Transverse colon (tissue), 4 donors: ENCODE measurements at regions not wholly inside any gene's neighbourhood (a gene's known extent, or its start where the extent isn't known, plus 50 kb on each side); places are given as distances from the start of the nearest gene placed in this dataset.

Source experiments
- CTCF ChIP-seq, 5 experiments: fragments of 200-600 bp in 3 of 5; fragments of 450-650 bp in 2 of 5; sonication (generic) in 3 of 5; IDR thresholded peaks; 1 replicate in 2 of 5; 2 replicates in 3 of 5; pipeline ENCODE4 v1.5.1; 2016 to 2017; ENCODE audit warnings: antibody characterized with exemption in 5 of 5, inconsistent platforms in 3 of 5, mild to moderate bottlenecking in 2 of 5, moderate library complexity in 1 of 5
- EP300 ChIP-seq: sonication (generic); formaldehyde crosslinking; IDR thresholded peaks from one replicate; pipeline ENCODE4 v1.6.1; 2017; ENCODE audit warnings: antibody characterized with exemption, low read depth
- POLR2A ChIP-seq: fragments of 450-650 bp; IDR thresholded peaks from one replicate; pipeline ENCODE4 v1.6.1; 2016; ENCODE audit warnings: antibody characterized with exemption, mild to moderate bottlenecking, moderate library complexity
- POLR2AphosphoS5 ChIP-seq, 3 donors: sonication (generic); formaldehyde crosslinking; IDR thresholded peaks; one replicate each; pipeline ENCODE4 v1.6.1; 2016; ENCODE audit warnings: antibody characterized with exemption in 3 of 3

GRCh38 chr6:169144356-169144755 is 109.3 kb downstream of the THBS2 start:
- TF ChIP-seq CTCF (IDR thresholded peaks at IDR 0.05) (no peak), POLR2A (no peak), EP300 (no peak), POLR2AphosphoS5 (IDR thresholded peaks at IDR 0.05) (no peak)
